ENCODE measurements at regions not wholly inside any gene's neighbourhood (a gene's known extent, or its start where the extent isn't known, plus 50 kb on each side); places are given as distances from the start of the nearest gene placed in this dataset.
"Not testable (repeated sequence)": the region's sequence is repeated elsewhere in the genome, so short reads cannot be mapped to it uniquely, and the experiment has no call there.

GRCh38 chr19:31821346-31821745, 472.1 kb upstream of the TSHZ3 start:
- no peak for DNase-seq

- no peak for DNase-seq
Observed at GRCh38 chr19:31825134-31826094, 476.2 kb upstream of the TSHZ3 start.

- no peak for DNase-seq
Observed at GRCh38 chr19:31826325-31826724, 477.1 kb upstream of the TSHZ3 start.

- no peak for DNase-seq
Observed at GRCh38 chr19:31831421-31832175, 482.4 kb upstream of the TSHZ3 start.

GRCh38 chr19:31832176-31832548, 482.9 kb upstream of the TSHZ3 start:
- no peak for DNase-seq

GRCh38 chr19:31834070-31834469, 484.8 kb upstream of the TSHZ3 start:
- DNase-seq, result no peak

GRCh38 chr19:31838163-31838815, 489.1 kb upstream of the TSHZ3 start:
- DNase-seq, result no peak

- DNase-seq, result no peak
Observed at GRCh38 chr19:31840371-31840770, 491.1 kb upstream of the TSHZ3 start.

GRCh38 chr19:31841755-31842154, 492.5 kb upstream of the TSHZ3 start:
- no peak for DNase-seq

- no peak for DNase-seq
Observed at GRCh38 chr19:31863122-31863521, 482.3 kb upstream of the ZNF507 start.

GRCh38 chr19:31874313-31874712, 471.1 kb upstream of the ZNF507 start:
- no peak for DNase-seq

- no peak for DNase-seq
Observed at GRCh38 chr19:31875591-31875990, 469.8 kb upstream of the ZNF507 start.

GRCh38 chr19:31880283-31880682, 465.1 kb upstream of the ZNF507 start:
- DNase-seq, result no peak

- no peak for DNase-seq
Observed at GRCh38 chr19:31881988-31882387, 463.4 kb upstream of the ZNF507 start.

GRCh38 chr19:31882709-31883108, 462.7 kb upstream of the ZNF507 start:
- no peak for DNase-seq

- DNase-seq, result no peak
Observed at GRCh38 chr19:31883296-31883990, 462.0 kb upstream of the ZNF507 start.

- no peak for DNase-seq
Observed at GRCh38 chr19:31885280-31885853, 460.0 kb upstream of the ZNF507 start.

GRCh38 chr19:31890230-31890629, 455.2 kb upstream of the ZNF507 start:
- no peak for DNase-seq

GRCh38 chr19:31892060-31892459, 453.4 kb upstream of the ZNF507 start:
- DNase-seq, result no peak

GRCh38 chr19:31893491-31893890, 451.9 kb upstream of the ZNF507 start:
- not testable (repeated sequence) for DNase-seq

- DNase-seq, result no peak
Observed at GRCh38 chr19:31894451-31894850, 451.0 kb upstream of the ZNF507 start.

- DNase-seq, result no peak
Observed at GRCh38 chr19:31897292-31897691, 448.1 kb upstream of the ZNF507 start.

- DNase-seq, result no peak
Observed at GRCh38 chr19:31900991-31901390, 444.4 kb upstream of the ZNF507 start.

Data from activated CD4-positive, alpha-beta T cell treated with anti-CD3 and anti-CD28 coated beads for 4 hours (primary cell).